GM18861 (cell line): ENCODE measurements at regions not wholly inside any gene's neighbourhood (a gene's known extent, or its start where the extent isn't known, plus 50 kb on each side); places are given as distances from the start of the nearest gene placed in this dataset.

ENCODE experiments used
- ATAC-seq: cut with Tn5 transposase; IDR thresholded peaks from one replicate; pipeline ENCODE4 v1.9.1; 2021; ENCODE audit not compliant: unreplicated experiment

DNA sequence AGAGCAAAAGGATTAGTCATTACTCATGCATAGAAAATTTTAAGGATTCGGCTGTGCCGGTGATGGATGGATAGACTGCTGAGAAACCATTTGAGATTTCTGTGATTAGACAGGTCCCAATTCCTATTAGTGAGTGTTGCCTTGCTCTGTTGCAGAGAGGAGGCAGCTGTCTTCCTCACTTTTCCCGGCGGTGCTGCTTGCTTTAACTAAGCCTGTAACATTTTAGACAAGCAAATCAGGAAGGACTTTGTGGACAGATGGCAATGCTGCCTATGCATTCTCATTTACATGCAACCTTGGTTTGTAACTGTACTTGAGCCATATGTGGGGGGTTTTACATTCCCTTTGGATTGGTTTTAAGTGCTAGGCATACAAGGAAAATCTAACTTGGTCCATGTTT lies 1176.3 kb downstream of the CDH18 start:
- ATAC-seq = no peak

DNA sequence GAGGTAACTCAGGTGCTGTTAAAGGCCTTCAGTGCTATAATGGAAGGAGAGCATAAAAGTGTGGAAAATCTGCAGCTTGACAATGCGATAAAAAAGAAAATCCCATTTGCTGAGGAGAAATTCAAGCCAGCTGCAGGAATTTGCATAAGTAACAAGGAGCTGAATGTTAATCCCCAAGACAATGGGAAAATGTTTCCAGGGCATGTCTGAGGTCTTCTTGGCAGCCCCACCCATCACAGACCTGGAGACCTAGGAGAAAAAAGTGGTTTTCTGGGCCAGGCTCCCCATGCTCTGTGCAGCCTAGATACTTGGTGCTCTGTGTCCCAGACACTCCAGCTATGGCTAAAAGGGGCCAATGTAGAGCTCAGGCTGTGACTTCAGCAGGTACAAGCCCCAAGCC lies 1159.6 kb downstream of the CDH18 start:
- ATAC-seq = no peak

DNA sequence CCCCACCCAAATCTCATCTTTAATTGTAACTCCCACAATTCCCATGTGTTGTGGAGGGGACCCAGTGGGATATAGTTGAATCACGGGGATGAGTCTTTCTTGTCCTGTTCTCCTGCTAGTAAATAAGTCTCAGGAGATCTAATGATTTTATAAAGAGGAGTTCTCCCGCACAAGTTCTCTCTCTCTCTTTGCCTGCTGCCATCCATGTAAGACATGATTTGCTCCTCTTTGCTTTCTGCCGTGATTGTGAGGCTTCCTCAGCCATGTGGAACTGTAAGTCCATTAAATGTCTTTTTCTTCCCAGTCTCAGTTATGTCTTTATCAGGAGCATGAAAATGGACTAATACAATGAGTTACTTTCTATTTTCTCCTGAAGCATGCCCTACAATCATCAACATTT lies 1158.5 kb downstream of the CDH18 start:
- no peak for ATAC-seq

- no peak for ATAC-seq
Measured at GRCh38 chr5:18850216-18850615, 1137.8 kb downstream of the CDH18 start.

DNA sequence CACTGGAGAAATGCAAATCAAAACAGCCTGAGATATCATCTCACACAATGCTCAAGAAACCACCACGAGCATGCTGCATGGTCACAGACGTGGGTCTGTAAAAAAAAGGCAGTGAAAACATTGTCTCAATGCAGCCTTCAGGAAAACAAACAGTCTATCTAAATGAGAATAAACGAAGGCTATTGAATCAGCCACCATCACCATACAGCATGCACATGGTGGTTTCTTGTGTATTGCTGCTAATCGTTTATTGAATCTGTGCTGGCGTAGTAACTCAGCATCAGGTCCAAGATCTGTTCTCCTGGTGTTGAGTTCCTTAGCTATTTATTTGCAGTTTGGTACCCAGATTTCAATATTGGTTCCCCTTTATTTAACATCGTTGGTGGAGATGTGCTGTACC lies 1115.0 kb downstream of the CDH18 start:
- ATAC-seq = no peak

DNA sequence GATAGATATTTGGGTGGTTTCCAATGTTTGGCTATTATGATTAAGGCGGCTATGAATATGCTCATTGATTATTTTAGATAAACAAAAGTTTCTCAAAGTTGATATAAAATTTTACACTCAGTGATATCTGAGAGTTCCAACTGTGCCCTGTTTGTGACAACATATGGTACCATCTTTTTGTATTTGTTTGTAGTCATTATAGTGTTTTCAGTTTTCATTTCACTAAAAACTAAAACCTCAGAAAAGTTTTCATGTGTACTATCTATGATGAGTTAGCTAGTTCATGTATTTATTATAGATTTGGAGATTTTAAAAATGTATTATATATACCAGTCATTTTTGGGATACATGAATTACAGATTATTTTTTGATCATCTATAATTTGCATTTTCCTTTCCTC lies 1111.4 kb downstream of the CDH18 start:
- no peak for ATAC-seq

DNA sequence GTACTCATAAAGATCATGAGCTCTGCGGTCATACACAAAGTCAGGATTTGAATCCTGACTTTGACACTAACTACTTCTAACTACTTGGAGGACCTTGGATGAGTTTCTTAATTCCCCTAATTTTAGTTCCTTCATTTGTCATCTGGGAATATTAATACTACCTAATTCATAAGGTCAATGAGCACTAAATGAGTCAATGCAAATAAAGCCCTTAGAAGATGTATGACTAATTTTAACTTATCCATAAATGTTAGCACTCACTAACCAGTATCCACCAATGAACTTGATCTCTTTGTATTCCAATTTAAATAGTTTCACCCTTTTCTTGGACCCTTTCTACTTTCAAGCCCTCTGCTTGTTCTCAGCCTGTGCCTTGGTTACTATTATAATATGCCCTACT lies 1106.4 kb downstream of the CDH18 start:
- no peak for ATAC-seq

DNA sequence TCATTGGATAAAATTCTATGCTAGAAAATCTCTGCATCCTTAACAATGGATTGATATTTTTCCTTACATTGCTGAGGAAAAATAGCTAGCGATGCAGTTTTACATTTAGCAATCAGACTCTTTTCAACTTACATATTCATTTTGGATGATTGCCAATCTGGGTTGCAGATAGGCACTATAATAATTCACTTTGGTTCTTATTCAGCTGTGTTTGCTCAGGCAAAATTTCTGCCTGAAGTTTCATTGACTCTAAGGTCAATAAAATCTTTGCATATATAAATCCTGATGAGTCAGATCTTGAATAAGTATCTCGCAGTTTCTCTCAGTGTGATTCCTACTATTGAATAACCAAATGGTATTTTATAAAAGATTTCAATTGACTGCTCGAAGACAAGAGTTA lies 1105.8 kb downstream of the CDH18 start:
- ATAC-seq = no peak

DNA sequence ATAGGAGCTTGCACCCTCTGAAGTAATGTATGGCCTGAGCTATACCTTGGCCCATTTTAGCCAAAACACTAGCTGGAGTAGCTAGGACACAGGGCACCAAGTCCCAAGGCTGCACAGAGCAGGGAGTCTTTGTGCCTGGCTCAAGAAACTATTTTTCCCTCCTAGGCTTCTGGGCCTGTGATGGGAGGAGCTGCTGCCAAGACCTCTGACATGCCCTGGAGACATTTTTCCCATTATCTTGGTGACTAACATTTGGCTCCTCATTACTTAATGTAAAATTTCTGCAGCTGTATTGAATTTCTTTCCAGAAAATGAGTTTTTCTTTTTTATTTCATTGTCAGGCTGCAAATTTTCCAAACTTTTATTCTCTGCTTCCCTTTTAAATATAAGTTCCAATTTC lies 1099.2 kb downstream of the CDH18 start:
- ATAC-seq = no peak

- ATAC-seq = no peak
Measured at GRCh38 chr5:18900644-18901043, 1087.4 kb downstream of the CDH18 start.

DNA sequence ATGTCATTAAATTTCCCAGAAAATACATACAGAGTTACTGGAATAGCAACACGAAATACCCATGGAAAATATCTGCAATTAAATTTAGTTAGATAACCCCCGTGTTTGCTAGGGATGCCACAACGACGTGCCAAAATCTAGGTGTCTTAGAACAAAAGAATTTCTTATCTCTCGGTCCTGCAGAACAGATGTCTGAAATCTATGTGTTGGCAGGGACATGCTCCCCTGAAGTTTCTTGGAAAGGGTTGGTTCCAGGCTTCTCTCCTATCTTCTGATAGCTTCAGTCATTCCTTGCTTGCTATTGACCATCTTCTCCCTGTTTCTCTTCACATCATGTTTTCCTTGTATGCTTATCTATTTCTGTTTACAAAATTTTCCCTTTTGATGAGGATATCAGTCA lies 1067.0 kb downstream of the CDH18 start:
- no peak for ATAC-seq

- ATAC-seq = no peak
Measured at GRCh38 chr5:18932081-18932480, 1055.9 kb downstream of the CDH18 start.

- ATAC-seq = no peak
Measured at GRCh38 chr5:18944771-18945170, 1043.2 kb downstream of the CDH18 start.

DNA sequence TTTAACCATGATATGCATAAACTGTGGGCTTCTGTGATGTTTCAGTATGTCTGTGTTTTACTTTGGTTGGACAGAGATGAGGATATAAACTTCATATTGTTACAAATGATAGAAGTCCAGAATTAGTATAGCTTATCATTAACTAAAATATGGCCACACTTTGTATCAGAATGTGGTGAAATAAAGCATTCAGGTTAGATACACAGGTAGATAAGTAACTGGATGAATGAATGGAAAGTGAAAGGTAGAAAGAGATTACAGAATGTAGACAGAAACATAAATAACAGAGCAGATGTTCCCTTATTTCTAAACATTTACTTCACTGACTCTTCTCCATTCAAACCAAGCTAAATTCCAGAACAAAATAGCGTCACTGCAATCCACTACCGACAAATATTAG lies 1033.8 kb downstream of the CDH18 start:
- ATAC-seq = no peak

DNA sequence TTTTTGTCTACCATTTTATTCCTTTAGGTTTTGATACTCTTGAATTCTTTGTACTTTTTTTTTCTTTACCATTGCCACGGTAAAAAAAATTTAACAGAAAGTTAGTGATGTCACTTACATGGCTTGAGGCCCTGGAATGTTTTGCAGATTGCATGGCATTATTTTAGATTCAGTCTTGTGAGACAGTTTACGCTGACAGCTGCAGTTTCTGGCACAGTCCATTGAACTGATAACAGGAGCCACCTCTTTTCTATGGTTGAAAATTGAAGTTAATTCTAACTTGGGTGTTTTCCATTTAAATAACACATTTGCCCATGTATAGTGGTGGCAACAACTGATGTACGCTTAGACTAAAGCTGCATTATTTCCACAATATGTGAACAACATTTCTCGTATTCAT lies 1028.5 kb downstream of the CDH18 start:
- no peak for ATAC-seq

- no peak for ATAC-seq
Measured at GRCh38 chr5:18961234-18961633, 1026.8 kb downstream of the CDH18 start.

- no peak for ATAC-seq
Measured at GRCh38 chr5:18965893-18966292, 1022.1 kb downstream of the CDH18 start.

DNA sequence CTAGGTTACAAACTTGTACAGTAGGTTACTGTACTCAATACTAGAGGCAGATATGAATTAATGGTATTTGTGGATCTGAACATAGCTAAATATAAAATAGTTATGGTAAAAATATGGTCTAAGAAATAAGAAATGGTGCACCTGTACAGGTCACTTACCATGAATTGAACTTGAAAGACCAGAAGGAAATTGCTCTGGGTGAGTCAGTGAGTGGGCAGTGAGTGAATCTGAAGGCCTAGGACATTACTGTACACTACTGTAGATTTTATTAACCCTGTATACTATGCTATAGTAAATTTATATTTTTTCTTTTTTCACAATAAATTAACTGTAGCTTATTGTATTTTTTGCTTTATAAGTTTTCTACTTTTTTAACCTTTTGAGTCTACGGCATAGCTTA lies 1020.4 kb downstream of the CDH18 start:
- no peak for ATAC-seq

- ATAC-seq = no peak
Measured at GRCh38 chr5:18968966-18969365, 1019.0 kb downstream of the CDH18 start.

DNA sequence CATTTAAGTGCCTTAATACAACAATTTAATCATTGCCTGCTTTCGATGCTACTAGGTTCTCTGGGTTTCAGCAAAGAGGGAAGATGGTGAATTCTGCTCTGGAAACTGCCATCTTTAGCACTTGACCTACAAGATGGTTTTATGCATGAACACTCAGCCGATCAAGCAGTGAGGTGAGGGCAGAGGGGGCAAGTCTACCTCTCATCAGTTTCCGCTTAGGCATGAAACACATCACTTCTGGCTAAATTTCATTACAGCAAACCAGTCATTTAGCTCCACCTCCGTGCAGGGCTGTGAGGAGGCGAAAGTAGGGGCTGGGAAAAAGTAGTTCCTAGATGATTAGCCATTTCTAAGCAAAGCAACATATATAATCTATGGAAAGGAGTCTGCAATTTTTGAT lies 1018.0 kb downstream of the CDH18 start:
- ATAC-seq = no peak

DNA sequence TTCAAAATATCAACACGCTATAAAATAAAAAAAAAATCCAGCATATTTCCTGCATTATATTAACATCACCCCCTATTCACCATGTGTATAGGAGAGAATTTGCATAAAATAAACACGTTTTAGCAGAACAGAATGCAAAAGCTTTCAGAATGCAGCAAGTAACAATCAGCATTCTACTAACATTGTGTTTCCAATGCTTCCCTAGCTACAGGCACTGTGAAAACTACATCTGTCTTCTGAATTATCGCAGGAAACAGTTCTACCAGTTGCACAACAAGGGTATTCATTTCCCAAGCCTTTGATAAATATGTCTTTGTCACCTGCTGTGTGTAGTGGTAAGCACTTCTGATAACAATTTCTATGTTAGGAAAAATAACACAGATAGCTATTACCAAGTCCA lies 1015.8 kb downstream of the CDH18 start:
- ATAC-seq = no peak

DNA sequence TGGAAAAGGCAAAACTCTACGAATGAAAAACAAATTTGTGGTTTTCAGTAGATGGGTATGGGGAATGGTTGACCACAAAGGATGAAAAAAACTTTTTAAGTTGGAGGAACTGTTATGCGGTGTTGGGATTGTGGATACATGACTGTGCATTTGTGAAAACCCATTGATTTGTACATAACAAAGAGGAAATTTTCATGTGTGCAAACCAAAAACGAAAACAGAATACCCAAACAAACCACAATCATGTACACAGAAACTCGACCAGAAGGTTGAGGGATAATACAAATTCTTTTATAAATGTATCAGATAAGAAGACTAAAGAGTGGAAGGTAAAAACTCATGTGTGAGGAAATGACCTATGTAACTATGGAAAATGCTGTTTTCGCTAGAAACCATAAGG lies 1012.4 kb downstream of the CDH18 start:
- no peak for ATAC-seq

GRCh38 chr5:18977880-18978279 lies 1010.1 kb downstream of the CDH18 start:
- no peak for ATAC-seq

- no peak for ATAC-seq
Measured at GRCh38 chr5:18984559-18985080, 1003.4 kb downstream of the CDH18 start.
